ENCODE measurements at regions not wholly inside any gene's neighbourhood (a gene's known extent, or its start where the extent isn't known, plus 50 kb on each side); places are given as distances from the start of the nearest gene placed in this dataset.
A peak's percentile ranks its signal among the peaks of the same experiment; 100 is the strongest.

DNA sequence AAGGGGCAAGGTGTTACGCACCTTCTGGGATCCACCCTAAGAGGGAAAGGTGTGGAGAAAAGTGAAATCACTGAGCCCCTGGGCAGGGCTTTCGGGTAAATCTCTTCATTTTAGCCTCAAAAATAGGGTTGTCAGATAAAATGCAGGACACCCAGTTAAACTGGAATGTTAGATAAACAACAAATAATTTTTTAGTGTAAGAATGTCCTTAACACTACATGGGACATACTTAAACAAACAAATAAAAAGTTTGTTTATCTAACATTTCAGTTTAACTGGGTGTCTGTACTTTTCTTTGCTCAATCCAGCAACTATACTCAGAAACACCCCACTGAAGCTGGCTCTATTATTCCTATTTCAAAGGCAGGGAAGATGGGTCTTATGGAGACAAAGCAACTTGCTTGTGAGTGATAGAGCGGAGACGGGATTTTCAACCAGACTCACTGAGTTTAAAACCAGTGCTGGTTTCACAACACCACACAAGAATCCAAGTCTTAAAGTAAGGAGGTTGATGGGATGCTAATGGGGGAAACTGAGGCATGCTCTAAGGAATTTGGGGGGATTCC lies 144.8 kb upstream of the RBPJ start:
- no peak overlapping the region for H2AFZ ChIP-seq (ENCODE audit: low read length, unreplicated experiment)
- peaks cover 4% of the 10 kb centered on the region for H3K4me1 ChIP-seq (ENCODE audit: control insufficient read depth, insufficient read depth, low read length, unreplicated experiment)
- H3K36me3 ChIP-seq (ENCODE audit: insufficient read depth, low read length) = no peaks in the 10 kb centered on the region
- no peak overlapping the region for H3K27ac ChIP-seq (ENCODE audit: low read depth, low read length)
- no peak overlapping the region for H3K4me3 ChIP-seq (ENCODE audit: low read depth, low read length)
- no peaks in the 10 kb centered on the region for H3K79me2 ChIP-seq (ENCODE audit: control insufficient read depth, insufficient read depth, low read length, unreplicated experiment)
- H3K27me3 ChIP-seq (ENCODE audit: insufficient read depth, low read length) = no peaks in the 10 kb centered on the region

DNA sequence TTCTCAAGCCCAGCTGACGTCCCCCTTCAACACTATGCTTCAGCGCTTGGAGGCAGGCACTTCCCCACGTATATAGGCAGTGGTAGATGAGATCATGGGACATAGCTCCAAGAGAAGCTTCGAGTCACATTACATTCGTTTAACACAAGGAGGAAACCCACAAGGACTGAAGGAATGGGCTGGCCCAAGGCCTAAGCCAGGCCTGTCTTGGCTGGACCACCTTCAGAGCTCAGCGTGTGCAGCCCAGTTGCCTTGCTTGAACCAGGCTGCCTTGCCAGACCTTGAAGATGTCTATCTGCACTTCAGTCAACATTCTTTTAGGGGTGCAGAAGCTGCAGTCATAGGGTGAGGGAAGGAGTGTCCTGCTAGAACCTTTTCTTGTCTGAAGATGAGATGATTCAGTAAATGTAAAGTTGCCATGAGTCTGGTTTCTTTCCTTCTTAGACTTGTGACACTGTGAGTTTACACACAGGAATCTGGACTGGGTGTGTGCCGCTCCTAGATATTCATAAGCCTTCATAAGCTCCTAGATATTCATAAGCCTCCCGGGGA lies 144.1 kb upstream of the RBPJ start:
- no peaks in the 10 kb centered on the region for H3K79me2 ChIP-seq (ENCODE audit: control insufficient read depth, insufficient read depth, low read length, unreplicated experiment)
- H3K4me1 ChIP-seq (ENCODE audit: control insufficient read depth, insufficient read depth, low read length, unreplicated experiment) = peaks cover 8% of the 10 kb centered on the region

DNA sequence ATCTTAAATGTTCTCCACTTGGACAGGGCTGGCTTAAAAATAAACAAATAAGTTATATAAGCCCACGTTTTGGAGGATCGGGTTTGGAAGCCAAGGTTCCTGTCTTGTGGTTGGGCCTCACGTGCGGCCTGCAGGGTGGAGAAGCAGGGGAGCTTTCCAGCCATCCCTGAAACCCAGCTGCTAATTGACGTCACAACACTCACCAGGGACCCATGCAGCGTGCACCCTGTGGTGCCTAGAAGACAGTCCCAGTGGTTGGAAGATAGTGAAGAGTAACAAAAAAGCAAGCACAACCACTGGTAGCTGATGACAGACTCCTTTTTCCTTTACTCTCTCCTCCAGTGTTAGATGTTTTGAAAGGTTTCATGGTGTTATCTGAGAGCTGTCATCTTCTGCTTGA lies 142.0 kb upstream of the RBPJ start:
- Histone ChIP-seq H3K79me2 (ENCODE audit: control insufficient read depth, insufficient read depth, low read length, unreplicated experiment) (no peaks in the 10 kb centered on the region), H2AFZ (ENCODE audit: low read length, unreplicated experiment) (no peak overlapping the region), H3K27me3 (ENCODE audit: insufficient read depth, low read length) (no peaks in the 10 kb centered on the region), H3K36me3 (ENCODE audit: insufficient read depth, low read length) (no peaks in the 10 kb centered on the region), H3K27ac (ENCODE audit: low read depth, low read length) (no peak overlapping the region), H3K4me1 (ENCODE audit: control insufficient read depth, insufficient read depth, low read length, unreplicated experiment) (peaks cover 18% of the 10 kb centered on the region), H3K4me3 (ENCODE audit: low read depth, low read length) (no peak overlapping the region)

More for the DNA sequence above, 144.1 kb upstream of the RBPJ start:
- Histone ChIP-seq H3K27me3 (ENCODE audit: insufficient read depth, low read length) (no peaks in the 10 kb centered on the region), H3K36me3 (ENCODE audit: insufficient read depth, low read length) (no peaks in the 10 kb centered on the region), H2AFZ (ENCODE audit: low read length, unreplicated experiment) (no peak overlapping the region), H3K4me3 (ENCODE audit: low read depth, low read length) (no peak overlapping the region), H3K27ac (ENCODE audit: low read depth, low read length) (no peak overlapping the region)

DNA sequence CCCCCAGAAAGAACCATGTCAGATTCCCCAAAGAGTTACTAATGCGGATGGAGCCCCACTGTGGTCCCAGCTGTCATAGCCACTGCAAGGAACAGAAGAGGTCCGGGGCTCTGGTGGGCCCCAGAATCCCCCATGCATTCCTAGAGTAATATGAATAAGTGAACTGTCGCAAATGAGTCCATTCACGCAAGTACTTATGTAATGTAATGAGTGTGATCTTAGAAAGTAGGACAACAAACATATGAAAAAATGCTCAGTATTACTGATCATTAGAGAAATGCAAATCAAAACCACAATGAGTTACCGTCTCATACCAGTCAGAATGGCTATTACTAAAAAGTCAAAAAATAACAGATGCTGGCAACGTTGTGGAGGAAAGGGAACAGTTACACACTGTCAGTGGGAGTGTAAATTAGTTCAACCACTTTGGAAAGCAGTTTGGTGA lies 141.5 kb upstream of the RBPJ start:
- Histone ChIP-seq H3K79me2 (ENCODE audit: control insufficient read depth, insufficient read depth, low read length, unreplicated experiment) (no peaks in the 10 kb centered on the region), H3K27ac (ENCODE audit: low read depth, low read length) (no peak overlapping the region), H2AFZ (ENCODE audit: low read length, unreplicated experiment) (no peak overlapping the region), H3K36me3 (ENCODE audit: insufficient read depth, low read length) (no peaks in the 10 kb centered on the region), H3K4me1 (ENCODE audit: control insufficient read depth, insufficient read depth, low read length, unreplicated experiment) (peaks cover 18% of the 10 kb centered on the region), H3K4me3 (ENCODE audit: low read depth, low read length) (no peak overlapping the region), H3K27me3 (ENCODE audit: insufficient read depth, low read length) (no peaks in the 10 kb centered on the region)

DNA sequence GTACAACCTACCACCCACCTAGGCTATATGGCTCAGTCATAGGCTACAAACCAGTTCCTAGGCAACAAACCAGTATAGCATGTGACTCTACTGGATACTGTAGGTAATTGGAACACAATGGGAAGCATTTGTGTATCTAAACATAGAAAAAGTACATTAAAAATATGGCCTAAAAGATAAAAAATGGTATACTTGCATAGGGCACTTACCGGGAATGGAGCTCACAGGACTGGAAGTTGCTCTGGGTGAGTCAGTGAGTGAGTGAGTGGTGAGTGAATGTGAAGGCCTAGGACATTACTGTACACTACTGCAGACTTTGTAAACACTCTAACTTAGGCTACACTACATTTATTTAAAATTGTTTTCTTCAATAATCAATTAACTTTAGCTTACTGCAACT lies 139.2 kb upstream of the RBPJ start:
- H2AFZ ChIP-seq (ENCODE audit: low read length, unreplicated experiment) = peak overlapping the region; percentile 89
- H3K36me3 ChIP-seq (ENCODE audit: insufficient read depth, low read length) = no peaks in the 10 kb centered on the region
- no peaks in the 10 kb centered on the region for H3K27me3 ChIP-seq (ENCODE audit: insufficient read depth, low read length)
- peak overlapping the region; percentile 24; the same call in 1 of the 2 replicates for H3K27ac ChIP-seq (ENCODE audit: low read depth, low read length)
- no peaks in the 10 kb centered on the region for H3K79me2 ChIP-seq (ENCODE audit: control insufficient read depth, insufficient read depth, low read length, unreplicated experiment)
- H3K4me3 ChIP-seq (ENCODE audit: low read depth, low read length) = no peak overlapping the region
- peaks cover 18% of the 10 kb centered on the region for H3K4me1 ChIP-seq (ENCODE audit: control insufficient read depth, insufficient read depth, low read length, unreplicated experiment)

DNA sequence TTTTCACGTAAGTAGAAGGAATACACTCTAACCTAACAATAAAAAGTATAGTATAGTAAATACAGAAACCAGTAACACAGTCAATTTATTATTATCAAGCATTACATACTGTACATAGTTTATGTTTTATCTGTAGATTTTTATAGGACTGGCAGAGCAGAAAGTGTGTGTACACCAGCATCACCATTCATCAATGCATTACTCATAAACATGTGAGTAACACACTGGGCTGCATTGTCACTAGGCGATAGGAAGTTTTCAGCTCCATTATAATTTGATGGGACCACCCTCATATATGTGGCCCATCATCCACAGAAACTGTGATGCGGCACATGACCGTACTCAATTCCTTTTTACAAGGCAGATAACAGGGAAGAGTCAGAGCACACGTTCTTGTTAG lies 137.8 kb upstream of the RBPJ start:
- H3K27ac ChIP-seq (ENCODE audit: low read depth, low read length) = peak overlapping the region; percentile 48; the same call in 1 of the 2 replicates
- peaks cover 14% of the 10 kb centered on the region for H3K4me1 ChIP-seq (ENCODE audit: control insufficient read depth, insufficient read depth, low read length, unreplicated experiment)
- H3K27me3 ChIP-seq (ENCODE audit: insufficient read depth, low read length) = no peaks in the 10 kb centered on the region
- H3K79me2 ChIP-seq (ENCODE audit: control insufficient read depth, insufficient read depth, low read length, unreplicated experiment) = no peaks in the 10 kb centered on the region
- H3K4me3 ChIP-seq (ENCODE audit: low read depth, low read length) = no peak overlapping the region
- no peak overlapping the region for H2AFZ ChIP-seq (ENCODE audit: low read length, unreplicated experiment)
- no peaks in the 10 kb centered on the region for H3K36me3 ChIP-seq (ENCODE audit: insufficient read depth, low read length)

DNA sequence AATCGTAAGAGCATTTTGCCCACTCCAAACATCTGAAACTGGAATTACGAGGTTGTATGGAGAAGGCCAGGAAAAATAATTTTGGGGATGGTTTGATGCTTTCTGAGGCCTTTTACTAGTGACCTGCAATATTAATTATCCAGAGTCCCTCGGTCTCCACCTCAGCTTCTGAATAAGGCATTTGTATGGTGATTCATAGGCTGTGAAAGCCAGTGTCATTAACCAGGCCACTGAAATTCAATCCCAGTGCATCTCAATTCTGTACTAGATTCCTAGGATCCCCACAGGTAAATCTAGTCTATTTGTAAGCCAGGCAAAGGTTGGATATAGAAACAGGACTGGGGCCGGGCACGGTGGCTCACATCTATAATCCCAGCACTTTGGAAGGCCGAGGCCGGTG lies 135.4 kb upstream of the RBPJ start:
- H3K27ac ChIP-seq (ENCODE audit: low read depth, low read length) = no peak overlapping the region
- H3K4me3 ChIP-seq (ENCODE audit: low read depth, low read length) = no peak overlapping the region
- no peaks in the 10 kb centered on the region for H3K27me3 ChIP-seq (ENCODE audit: insufficient read depth, low read length)
- H3K36me3 ChIP-seq (ENCODE audit: insufficient read depth, low read length) = no peaks in the 10 kb centered on the region
- no peak overlapping the region for H2AFZ ChIP-seq (ENCODE audit: low read length, unreplicated experiment)
- no peaks in the 10 kb centered on the region for H3K79me2 ChIP-seq (ENCODE audit: control insufficient read depth, insufficient read depth, low read length, unreplicated experiment)
- H3K4me1 ChIP-seq (ENCODE audit: control insufficient read depth, insufficient read depth, low read length, unreplicated experiment) = peaks cover 14% of the 10 kb centered on the region

DNA sequence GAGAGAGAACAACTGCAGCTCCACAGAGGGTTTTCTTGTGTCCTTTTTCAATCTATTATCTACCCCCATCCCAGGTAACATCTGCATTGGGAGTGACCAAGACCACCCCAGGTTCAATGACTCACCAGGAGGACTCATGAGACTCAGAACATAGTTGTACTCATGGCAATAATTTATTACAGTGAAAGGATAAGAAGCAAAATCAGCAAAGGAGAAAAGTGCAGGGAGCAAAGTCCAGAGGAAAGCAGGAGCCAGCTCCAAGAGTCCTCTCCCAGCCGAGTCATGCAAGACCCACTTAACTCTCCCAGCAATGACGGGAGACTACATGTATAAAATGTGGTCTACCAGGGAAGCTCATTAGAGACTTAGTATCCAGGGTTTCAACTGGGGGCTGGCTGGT lies 129.5 kb upstream of the RBPJ start:
- H2AFZ ChIP-seq (ENCODE audit: low read length, unreplicated experiment) = no peak overlapping the region
- H3K36me3 ChIP-seq (ENCODE audit: insufficient read depth, low read length) = no peaks in the 10 kb centered on the region

DNA sequence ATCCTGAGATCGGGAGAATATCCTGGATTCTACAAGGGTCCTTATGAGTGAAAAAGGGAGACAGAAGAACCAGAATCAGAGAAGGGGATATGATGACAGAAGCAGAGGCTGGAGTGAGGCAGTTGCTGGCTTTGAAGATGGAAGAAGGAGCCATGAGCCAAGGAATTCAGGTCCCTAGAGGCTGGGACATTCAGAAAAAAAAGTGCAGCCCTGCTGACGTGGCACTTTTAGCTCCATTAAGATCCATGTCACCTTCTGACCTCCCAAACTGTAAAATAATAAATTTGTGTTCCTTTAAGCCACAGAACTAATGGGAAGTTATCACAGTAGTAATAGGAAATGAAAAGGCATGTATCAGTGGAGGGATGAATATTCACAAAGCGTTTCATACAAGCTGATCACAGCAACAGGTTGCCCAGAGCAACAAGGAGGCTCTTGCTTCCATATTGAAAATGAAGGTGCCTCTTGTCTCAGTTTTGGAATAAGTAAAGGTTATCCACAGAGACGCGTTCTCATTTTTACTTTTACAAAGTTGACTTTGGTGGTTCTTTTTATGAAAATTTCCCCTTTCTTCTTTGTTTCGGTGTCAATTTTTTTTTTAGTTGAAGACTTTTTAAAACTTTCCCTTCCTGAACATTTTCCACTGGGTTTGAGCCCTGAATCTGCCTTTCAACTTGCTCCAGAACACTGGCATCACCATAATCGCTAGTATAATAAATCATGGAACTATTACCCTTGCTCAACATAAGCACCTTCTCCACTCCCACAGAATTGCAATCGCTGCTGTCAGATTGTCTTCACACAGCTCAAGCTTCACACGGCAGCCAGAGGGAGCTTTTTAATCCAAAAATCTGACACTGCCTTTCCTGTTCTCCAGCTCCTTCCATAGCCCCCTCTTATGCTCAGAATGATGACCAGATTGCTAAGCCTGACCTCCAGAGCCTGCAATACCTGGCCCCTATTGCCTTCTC lies 127.6 kb upstream of the RBPJ start:
- H3K27ac ChIP-seq (ENCODE audit: low read depth, low read length) = no peak overlapping the region
- no peak overlapping the region for H3K4me3 ChIP-seq (ENCODE audit: low read depth, low read length)
- no peaks in the 10 kb centered on the region for H3K36me3 ChIP-seq (ENCODE audit: insufficient read depth, low read length)
- no peak overlapping the region for H2AFZ ChIP-seq (ENCODE audit: low read length, unreplicated experiment)
- no peaks in the 10 kb centered on the region for H3K27me3 ChIP-seq (ENCODE audit: insufficient read depth, low read length)
- peaks cover 26% of the 10 kb centered on the region for H3K4me1 ChIP-seq (ENCODE audit: control insufficient read depth, insufficient read depth, low read length, unreplicated experiment)
- H3K79me2 ChIP-seq (ENCODE audit: control insufficient read depth, insufficient read depth, low read length, unreplicated experiment) = no peaks in the 10 kb centered on the region

More for the DNA sequence above, 129.5 kb upstream of the RBPJ start:
- no peaks in the 10 kb centered on the region for H3K27me3 ChIP-seq (ENCODE audit: insufficient read depth, low read length)
- no peak overlapping the region for H3K27ac ChIP-seq (ENCODE audit: low read depth, low read length)
- H3K79me2 ChIP-seq (ENCODE audit: control insufficient read depth, insufficient read depth, low read length, unreplicated experiment) = no peaks in the 10 kb centered on the region
- H3K4me3 ChIP-seq (ENCODE audit: low read depth, low read length) = no peak overlapping the region
- peaks cover 9% of the 10 kb centered on the region for H3K4me1 ChIP-seq (ENCODE audit: control insufficient read depth, insufficient read depth, low read length, unreplicated experiment)

DNA sequence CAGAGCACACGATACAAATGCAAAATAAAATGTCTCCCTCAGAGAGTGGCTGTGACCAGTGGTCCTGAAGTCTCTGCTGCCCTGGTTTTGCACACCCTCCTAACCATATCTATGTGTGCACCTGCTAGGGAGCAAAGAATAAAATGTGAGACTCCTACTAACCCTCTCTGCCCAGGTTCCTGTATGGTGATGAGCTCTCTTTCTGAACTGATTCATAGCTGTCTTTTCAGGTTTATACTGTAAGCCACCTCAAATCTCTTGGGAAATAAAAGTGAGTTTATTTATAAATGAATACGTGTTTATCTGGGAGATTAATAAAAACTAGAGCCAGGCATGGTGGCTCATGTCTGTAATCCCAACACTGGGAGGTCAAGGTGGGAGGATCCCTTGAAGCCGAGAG lies 126.0 kb upstream of the RBPJ start:
- Histone ChIP-seq H3K4me3 (ENCODE audit: low read depth, low read length) (no peak overlapping the region), H3K27me3 (ENCODE audit: insufficient read depth, low read length) (no peaks in the 10 kb centered on the region)

More for the DNA sequence above, 126.0 kb upstream of the RBPJ start:
- Histone ChIP-seq H3K79me2 (ENCODE audit: control insufficient read depth, insufficient read depth, low read length, unreplicated experiment) (no peaks in the 10 kb centered on the region), H2AFZ (ENCODE audit: low read length, unreplicated experiment) (no peak overlapping the region), H3K36me3 (ENCODE audit: insufficient read depth, low read length) (no peaks in the 10 kb centered on the region), H3K27ac (ENCODE audit: low read depth, low read length) (no peak overlapping the region), H3K4me1 (ENCODE audit: control insufficient read depth, insufficient read depth, low read length, unreplicated experiment) (peaks cover 28% of the 10 kb centered on the region)

Measured in ACC112 (cell line).